ENCODE measurements at regions not wholly inside any gene's neighbourhood (a gene's known extent, or its start where the extent isn't known, plus 50 kb on each side); places are given as distances from the start of the nearest gene placed in this dataset.

DNA sequence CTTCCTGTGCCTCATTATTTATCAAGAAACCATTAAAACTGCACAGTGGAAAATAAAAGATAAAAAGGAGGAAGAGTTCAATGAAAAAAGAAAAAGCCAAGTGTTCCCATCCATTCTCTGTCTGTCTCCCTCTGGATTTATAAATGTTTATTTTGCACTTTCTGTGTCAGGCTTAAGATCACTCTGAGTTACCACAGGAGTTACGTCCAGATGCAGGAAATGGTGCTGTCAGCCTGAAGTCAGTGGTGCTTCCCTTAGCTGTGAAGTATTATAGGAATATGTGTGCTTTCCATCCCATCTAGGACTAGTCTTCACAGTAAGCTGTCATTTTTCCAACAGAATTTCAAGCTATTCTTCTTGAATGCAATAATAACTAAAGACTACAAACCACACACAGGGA, 420.2 kb downstream of the KCTD12 start:
- no peaks in the 10 kb centered on the region; the same call in 1 of the 2 replicates for H3K27me3 ChIP-seq
- H3K9me3 ChIP-seq: no peaks in the 10 kb centered on the region
- no peaks in the 10 kb centered on the region for H3K36me3 ChIP-seq
- no peak for DNase-seq
- H3K4me3 ChIP-seq (ENCODE audit: low read depth, low read length): no peak overlapping the region
- TF ChIP-seq, protein P1, sequence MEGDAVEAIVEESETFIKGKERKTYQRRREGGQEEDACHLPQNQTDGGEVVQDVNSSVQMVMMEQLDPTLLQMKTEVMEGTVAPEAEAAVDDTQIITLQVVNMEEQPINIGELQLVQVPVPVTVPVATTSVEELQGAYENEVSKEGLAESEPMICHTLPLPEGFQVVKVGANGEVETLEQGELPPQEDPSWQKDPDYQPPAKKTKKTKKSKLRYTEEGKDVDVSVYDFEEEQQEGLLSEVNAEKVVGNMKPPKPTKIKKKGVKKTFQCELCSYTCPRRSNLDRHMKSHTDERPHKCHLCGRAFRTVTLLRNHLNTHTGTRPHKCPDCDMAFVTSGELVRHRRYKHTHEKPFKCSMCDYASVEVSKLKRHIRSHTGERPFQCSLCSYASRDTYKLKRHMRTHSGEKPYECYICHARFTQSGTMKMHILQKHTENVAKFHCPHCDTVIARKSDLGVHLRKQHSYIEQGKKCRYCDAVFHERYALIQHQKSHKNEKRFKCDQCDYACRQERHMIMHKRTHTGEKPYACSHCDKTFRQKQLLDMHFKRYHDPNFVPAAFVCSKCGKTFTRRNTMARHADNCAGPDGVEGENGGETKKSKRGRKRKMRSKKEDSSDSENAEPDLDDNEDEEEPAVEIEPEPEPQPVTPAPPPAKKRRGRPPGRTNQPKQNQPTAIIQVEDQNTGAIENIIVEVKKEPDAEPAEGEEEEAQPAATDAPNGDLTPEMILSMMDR (IDR thresholded peaks at IDR 0.05; ENCODE audit: low read depth, low read length): no peak
- H3K4me1 ChIP-seq: no peaks in the 10 kb centered on the region

DNA sequence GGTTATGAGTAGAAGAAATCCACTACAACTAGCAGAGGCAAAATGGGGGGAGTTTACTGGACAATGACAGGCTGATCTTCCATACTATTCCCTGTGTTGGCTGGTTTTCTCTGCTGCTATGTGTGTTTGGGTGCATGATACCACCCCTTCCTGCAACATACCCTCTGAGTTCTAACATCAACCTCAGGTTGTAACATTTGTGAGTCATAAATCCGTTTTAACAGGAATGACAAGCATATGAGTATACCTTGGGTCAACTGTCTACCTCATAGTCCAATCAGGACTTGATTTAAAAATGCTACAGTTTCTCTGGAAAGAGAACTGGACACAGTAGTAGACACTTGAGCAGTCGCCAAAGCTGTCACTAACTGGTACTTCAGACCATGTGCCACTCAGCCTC, 422.9 kb downstream of the KCTD12 start:
- Histone ChIP-seq H3K4me3 (ENCODE audit: low read depth, low read length) (no peak overlapping the region), H3K9me3 (no peaks in the 10 kb centered on the region), H3K36me3 (no peaks in the 10 kb centered on the region), H3K27me3 (no peaks in the 10 kb centered on the region; the same call in 1 of the 2 replicates), H3K4me1 (no peaks in the 10 kb centered on the region)
- DNase-seq: no peak
- TF ChIP-seq, protein P1 (IDR thresholded peaks at IDR 0.05; ENCODE audit: low read depth, low read length): no peak

DNA sequence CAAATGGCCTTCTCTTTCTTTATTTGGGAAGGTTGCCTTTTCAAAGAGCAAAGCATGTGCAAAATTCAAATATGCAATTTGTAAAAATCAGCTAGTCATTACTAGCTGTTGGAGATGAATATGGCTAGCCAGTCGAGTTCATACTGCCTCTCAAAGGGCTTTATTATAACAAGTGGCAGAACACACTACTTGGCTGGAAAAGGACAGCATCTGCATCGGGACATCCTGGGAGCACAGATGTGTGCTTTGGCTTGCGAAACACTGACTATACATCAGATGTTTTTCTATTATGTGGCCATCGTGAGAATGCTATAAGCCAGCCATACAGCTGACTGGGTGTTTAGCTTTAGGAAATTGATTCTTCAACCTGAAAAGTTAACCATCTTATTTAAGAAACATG, 424.2 kb downstream of the KCTD12 start:
- no peak overlapping the region for H3K4me3 ChIP-seq (ENCODE audit: low read depth, low read length)
- no peaks in the 10 kb centered on the region for H3K36me3 ChIP-seq
- TF ChIP-seq, protein P1 (IDR thresholded peaks at IDR 0.05; ENCODE audit: low read depth, low read length): no peak
- H3K4me1 ChIP-seq: no peaks in the 10 kb centered on the region
- H3K27me3 ChIP-seq: no peaks in the 10 kb centered on the region; the same call in 1 of the 2 replicates
- no peak for DNase-seq
- H3K9me3 ChIP-seq: no peaks in the 10 kb centered on the region

DNA sequence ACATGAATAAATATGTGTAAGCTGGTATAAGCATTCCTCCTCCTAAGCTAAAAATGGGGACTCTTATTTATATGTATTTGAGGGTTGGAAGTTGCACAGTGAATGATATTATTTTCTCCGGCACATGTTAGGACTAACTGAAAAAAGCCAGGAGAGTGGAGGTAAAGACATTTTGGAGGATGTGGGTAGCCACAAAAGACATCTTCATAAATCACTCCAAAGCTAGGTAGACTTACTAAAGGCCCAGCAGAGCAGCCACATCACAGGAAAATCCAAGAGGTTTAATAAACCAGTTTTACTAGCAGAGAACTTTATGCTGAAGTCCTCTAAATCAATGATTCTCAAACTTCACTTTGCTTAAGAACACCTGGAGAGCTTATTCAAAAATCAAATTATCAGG, 424.7 kb downstream of the KCTD12 start:
- TF ChIP-seq, protein P1 (IDR thresholded peaks at IDR 0.05; ENCODE audit: low read depth, low read length): no peak
- H3K36me3 ChIP-seq: no peaks in the 10 kb centered on the region
- no peak for DNase-seq
- H3K4me1 ChIP-seq: no peaks in the 10 kb centered on the region
- no peaks in the 10 kb centered on the region for H3K9me3 ChIP-seq
- no peaks in the 10 kb centered on the region; the same call in 1 of the 2 replicates for H3K27me3 ChIP-seq
- no peak overlapping the region for H3K4me3 ChIP-seq (ENCODE audit: low read depth, low read length)

DNA sequence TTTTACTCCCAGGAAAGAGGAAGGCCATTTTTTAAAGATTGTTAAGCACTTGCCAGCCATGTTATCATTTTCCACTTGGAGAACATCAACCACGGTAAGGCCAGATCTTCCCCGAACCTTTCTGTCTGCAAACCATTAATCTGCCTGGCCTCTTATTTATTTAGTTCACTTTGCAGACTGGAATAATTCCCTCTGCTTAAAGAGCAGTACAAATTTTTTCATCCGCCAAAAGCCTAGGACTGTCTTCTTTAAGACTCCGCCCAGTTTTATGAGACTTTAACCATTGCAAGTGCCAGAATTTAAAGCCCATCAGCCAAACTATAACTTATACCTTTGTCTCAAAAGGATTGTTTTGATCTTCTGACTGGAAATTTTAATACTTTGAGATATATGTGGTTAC, 426.3 kb downstream of the KCTD12 start:
- H3K4me3 ChIP-seq (ENCODE audit: low read depth, low read length): no peak overlapping the region
- TF ChIP-seq, protein P1 (IDR thresholded peaks at IDR 0.05; ENCODE audit: low read depth, low read length): no peak
- H3K36me3 ChIP-seq: no peaks in the 10 kb centered on the region
- no peak for DNase-seq
- H3K4me1 ChIP-seq: no peaks in the 10 kb centered on the region
- no peaks in the 10 kb centered on the region for H3K9me3 ChIP-seq
- H3K27me3 ChIP-seq: no peaks in the 10 kb centered on the region

DNA sequence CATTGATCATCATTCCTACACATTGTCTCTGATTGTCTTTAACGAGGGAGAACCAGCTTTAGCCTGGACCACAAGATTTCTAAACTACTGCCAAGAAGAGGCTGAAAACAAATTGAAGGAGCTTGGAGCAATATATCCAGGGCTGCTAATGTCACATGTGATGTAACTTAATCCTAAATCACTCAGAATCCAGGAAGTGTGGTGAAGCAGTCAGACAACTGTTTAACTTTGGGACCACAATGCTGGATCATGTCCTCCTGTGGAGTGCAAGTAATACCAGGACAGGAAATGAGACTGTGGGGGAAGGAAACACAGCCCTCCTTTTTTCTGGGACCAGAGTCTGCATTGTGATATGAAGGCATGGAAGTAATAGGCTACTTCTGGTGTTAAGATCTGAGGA, 430.2 kb downstream of the KCTD12 start:
- TF ChIP-seq, protein P1 (IDR thresholded peaks at IDR 0.05; ENCODE audit: low read depth, low read length): no peak
- no peak for DNase-seq

More for the DNA sequence above, 430.2 kb downstream of the KCTD12 start:
- Histone ChIP-seq H3K27me3 (no peaks in the 10 kb centered on the region), H3K4me1 (no peaks in the 10 kb centered on the region), H3K4me3 (ENCODE audit: low read depth, low read length) (no peak overlapping the region), H3K36me3 (no peaks in the 10 kb centered on the region), H3K9me3 (no peaks in the 10 kb centered on the region)
